ENCODE measurements at regions not wholly inside any gene's neighbourhood (a gene's known extent, or its start where the extent isn't known, plus 50 kb on each side); places are given as distances from the start of the nearest gene placed in this dataset.
A peak's percentile ranks its signal among the peaks of the same experiment; 100 is the strongest.

DNA sequence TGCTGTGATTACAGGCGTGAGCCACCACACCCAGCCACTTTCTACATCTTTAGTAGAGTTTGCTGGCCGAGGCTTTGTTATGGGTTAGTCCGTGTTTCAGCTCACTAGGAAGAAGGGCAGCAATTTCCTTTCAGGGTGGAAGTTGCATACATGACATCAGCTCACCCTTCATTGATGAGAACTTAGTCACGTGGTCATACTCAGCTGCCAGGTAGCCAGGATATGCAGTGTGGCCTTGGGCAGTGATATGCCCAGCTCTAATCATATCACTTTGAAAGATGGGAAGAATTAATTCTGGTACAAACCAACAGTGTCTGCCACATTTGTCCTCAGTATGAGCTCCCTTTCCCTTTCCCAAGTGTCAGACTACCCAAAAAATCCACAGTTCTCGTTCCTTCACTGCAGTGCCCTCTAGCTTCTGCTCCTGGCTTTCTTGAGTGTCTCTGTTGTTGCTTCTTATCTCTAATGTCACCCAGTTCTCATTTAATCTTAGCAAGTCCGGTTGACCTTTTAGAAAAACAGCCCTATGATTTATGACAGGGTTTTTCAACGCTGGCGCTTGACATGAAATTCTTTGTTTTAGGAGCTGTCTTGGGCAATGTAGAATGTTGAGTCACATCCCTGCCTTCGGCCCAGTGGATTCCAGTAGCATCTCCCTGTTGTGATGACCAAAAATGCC lies 108.7 kb upstream of the ITGB1 start:
- no peak overlapping the region for H3K9ac ChIP-seq (ENCODE audit: control insufficient read depth, extremely low read depth, insufficient read depth, low read length)
- no peaks in the 10 kb centered on the region for H3K36me3 ChIP-seq (ENCODE audit: control insufficient read depth in 2 of 2, extremely low read depth in 1 of 2, insufficient read depth in 2 of 2, low read length in 2 of 2)
- no peaks in the 10 kb centered on the region for H3K9me1 ChIP-seq (ENCODE audit: control insufficient read depth, extremely low read depth, insufficient read depth, low read length)
- no peaks in the 10 kb centered on the region for H3K79me2 ChIP-seq (ENCODE audit: control insufficient read depth, insufficient read depth, low read length)
- dilution Hi-C loops (cut with MboI; ENCODE audit: extremely low pct_ligation_motif_present, low sequenced_read_pairs), result no loop called here
- DNase-seq (ENCODE audit: low read depth, low spot score) (no peak), FAIRE-seq (peak; percentile 58)
- no peaks in the 10 kb centered on the region for H4K20me1 ChIP-seq (ENCODE audit: control insufficient read depth, extremely low read depth, insufficient read depth, low read length)
- H2AFZ ChIP-seq (ENCODE audit: control insufficient read depth, low read length), result no peak overlapping the region
- H3K4me1 ChIP-seq (ENCODE audit: control insufficient read depth, extremely low read depth, insufficient read depth, low read length), result no peaks in the 10 kb centered on the region
- no peaks in the 10 kb centered on the region for H3K9me3 ChIP-seq (ENCODE audit: control insufficient read depth, low read depth, low read length)
- no peak overlapping the region for H3K4me3 ChIP-seq (ENCODE audit: control insufficient read depth in 2 of 3, extremely low read depth in 1 of 3, insufficient read depth in 2 of 3, low read depth in 1 of 3, low read length in 3 of 3)
- H3K27ac ChIP-seq (ENCODE audit: control insufficient read depth, insufficient read depth, low read length), result no peak overlapping the region
- no peaks in the 10 kb centered on the region for H3K27me3 ChIP-seq (ENCODE audit: control insufficient read depth, extremely low read depth, insufficient read depth, low read length)
- no peak overlapping the region for H3K4me2 ChIP-seq (ENCODE audit: control insufficient read depth, extremely low read depth, insufficient read depth, low read depth, low read length)
- no peak for TF ChIP-seq EZH2 (IDR thresholded peaks at IDR 0.05; ENCODE audit: low read length)
- TF ChIP-seq, protein P1, sequence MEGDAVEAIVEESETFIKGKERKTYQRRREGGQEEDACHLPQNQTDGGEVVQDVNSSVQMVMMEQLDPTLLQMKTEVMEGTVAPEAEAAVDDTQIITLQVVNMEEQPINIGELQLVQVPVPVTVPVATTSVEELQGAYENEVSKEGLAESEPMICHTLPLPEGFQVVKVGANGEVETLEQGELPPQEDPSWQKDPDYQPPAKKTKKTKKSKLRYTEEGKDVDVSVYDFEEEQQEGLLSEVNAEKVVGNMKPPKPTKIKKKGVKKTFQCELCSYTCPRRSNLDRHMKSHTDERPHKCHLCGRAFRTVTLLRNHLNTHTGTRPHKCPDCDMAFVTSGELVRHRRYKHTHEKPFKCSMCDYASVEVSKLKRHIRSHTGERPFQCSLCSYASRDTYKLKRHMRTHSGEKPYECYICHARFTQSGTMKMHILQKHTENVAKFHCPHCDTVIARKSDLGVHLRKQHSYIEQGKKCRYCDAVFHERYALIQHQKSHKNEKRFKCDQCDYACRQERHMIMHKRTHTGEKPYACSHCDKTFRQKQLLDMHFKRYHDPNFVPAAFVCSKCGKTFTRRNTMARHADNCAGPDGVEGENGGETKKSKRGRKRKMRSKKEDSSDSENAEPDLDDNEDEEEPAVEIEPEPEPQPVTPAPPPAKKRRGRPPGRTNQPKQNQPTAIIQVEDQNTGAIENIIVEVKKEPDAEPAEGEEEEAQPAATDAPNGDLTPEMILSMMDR (optimal IDR thresholded peaks at IDR 0.05 in 1 of 3, IDR thresholded peaks at IDR 0.05 in 1 of 3, conservative IDR thresholded peaks at IDR 0.05 in 1 of 3; ENCODE audit: extremely low read depth in 1 of 3, insufficient read depth in 2 of 3, low read length in 3 of 3), result peak in 1 of 3 experiments; percentile 15

GRCh38 chr10:33065111-33065510 lies 107.1 kb upstream of the ITGB1 start:
- FAIRE-seq (peak; percentile 9), DNase-seq (ENCODE audit: low read depth, low spot score) (no peak)
- H3K36me3 ChIP-seq (ENCODE audit: control insufficient read depth in 2 of 2, extremely low read depth in 1 of 2, insufficient read depth in 2 of 2, low read length in 2 of 2), result no peaks in the 10 kb centered on the region
- no peaks in the 10 kb centered on the region for H4K20me1 ChIP-seq (ENCODE audit: control insufficient read depth, extremely low read depth, insufficient read depth, low read length)
- TF ChIP-seq EZH2 (IDR thresholded peaks at IDR 0.05; ENCODE audit: low read length), result no peak
- TF ChIP-seq, protein P1 (optimal IDR thresholded peaks at IDR 0.05 in 1 of 3, IDR thresholded peaks at IDR 0.05 in 1 of 3, conservative IDR thresholded peaks at IDR 0.05 in 1 of 3; ENCODE audit: extremely low read depth in 1 of 3, insufficient read depth in 2 of 3, low read length in 3 of 3), result no peak
- dilution Hi-C loops (cut with MboI; ENCODE audit: extremely low pct_ligation_motif_present, low sequenced_read_pairs), result no loop called here
- no peak overlapping the region for H3K27ac ChIP-seq (ENCODE audit: control insufficient read depth, insufficient read depth, low read length)
- no peak overlapping the region for H2AFZ ChIP-seq (ENCODE audit: control insufficient read depth, low read length)
- H3K4me1 ChIP-seq (ENCODE audit: control insufficient read depth, extremely low read depth, insufficient read depth, low read length), result no peaks in the 10 kb centered on the region
- no peak overlapping the region for H3K9ac ChIP-seq (ENCODE audit: control insufficient read depth, extremely low read depth, insufficient read depth, low read length)
- H3K27me3 ChIP-seq (ENCODE audit: control insufficient read depth, extremely low read depth, insufficient read depth, low read length), result no peaks in the 10 kb centered on the region
- no peak overlapping the region for H3K4me3 ChIP-seq (ENCODE audit: control insufficient read depth in 2 of 3, extremely low read depth in 1 of 3, insufficient read depth in 2 of 3, low read depth in 1 of 3, low read length in 3 of 3)
- H3K79me2 ChIP-seq (ENCODE audit: control insufficient read depth, insufficient read depth, low read length), result no peaks in the 10 kb centered on the region
- no peaks in the 10 kb centered on the region for H3K9me3 ChIP-seq (ENCODE audit: control insufficient read depth, low read depth, low read length)
- no peaks in the 10 kb centered on the region for H3K9me1 ChIP-seq (ENCODE audit: control insufficient read depth, extremely low read depth, insufficient read depth, low read length)
- H3K4me2 ChIP-seq (ENCODE audit: control insufficient read depth, extremely low read depth, insufficient read depth, low read depth, low read length), result no peak overlapping the region
